ENCODE measurements at regions not wholly inside any gene's neighbourhood (a gene's known extent, or its start where the extent isn't known, plus 50 kb on each side); places are given as distances from the start of the nearest gene placed in this dataset.

GRCh38 chr5:5623397-5623796 lies 200.9 kb downstream of the ICE1 start:
- DNase-seq: no peak
- Histone ChIP-seq H3K4me1 (no peaks in the 10 kb centered on the region), H3K36me3 (no peaks in the 10 kb centered on the region), H3K27me3 (no peaks in the 10 kb centered on the region), H3K4me3 (no peak overlapping the region), H3K9me3 (no peaks in the 10 kb centered on the region), H3K27ac (no peak overlapping the region)
- TF ChIP-seq POLR2A (IDR thresholded peaks at IDR 0.05): no peak

- DNase-seq: no peak
Observed at GRCh38 chr5:5622806-5623205, 200.3 kb downstream of the ICE1 start.

DNA sequence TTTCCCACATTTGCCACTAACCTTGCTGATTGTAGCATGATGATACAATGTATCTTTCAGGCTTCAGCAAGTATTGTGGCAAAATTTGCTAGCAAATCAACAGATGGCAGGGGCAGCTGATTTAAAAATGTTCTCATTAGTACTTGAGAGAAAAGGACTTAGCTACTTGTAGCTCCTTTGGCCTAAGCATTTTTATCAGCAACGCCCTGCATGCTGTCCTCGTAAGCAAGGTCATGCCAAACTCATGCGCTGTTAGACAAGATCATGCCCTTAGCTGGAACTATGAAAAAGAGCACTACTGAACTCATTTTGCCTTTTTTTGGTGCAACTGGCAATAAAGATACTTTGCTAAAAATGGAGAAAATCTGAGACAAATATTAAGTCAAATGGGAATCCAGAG lies 197.1 kb downstream of the ICE1 start:
- Histone ChIP-seq H3K27me3 (no peaks in the 10 kb centered on the region), H3K4me3 (no peak overlapping the region), H3K36me3 (no peaks in the 10 kb centered on the region), H3K4me1 (peaks cover 0 to 6% (median 0%) of the 10 kb centered on the region in 4 donors), H3K27ac (no peak overlapping the region), H3K9me3 (no peaks in the 10 kb centered on the region)
- no peak for DNase-seq
- TF ChIP-seq POLR2A (IDR thresholded peaks at IDR 0.05): no peak
- TF ChIP-seq CTCF (IDR thresholded peaks at IDR 0.05): no peak

More at GRCh38 chr5:5622806-5623205, 200.3 kb downstream of the ICE1 start:
- Histone ChIP-seq H3K4me3 (no peak overlapping the region), H3K27me3 (no peaks in the 10 kb centered on the region), H3K9me3 (no peaks in the 10 kb centered on the region), H3K27ac (no peak overlapping the region), H3K36me3 (no peaks in the 10 kb centered on the region), H3K4me1 (no peaks in the 10 kb centered on the region)
- TF ChIP-seq POLR2A (IDR thresholded peaks at IDR 0.05) (no peak), CTCF (IDR thresholded peaks at IDR 0.05) (no peak)

DNA sequence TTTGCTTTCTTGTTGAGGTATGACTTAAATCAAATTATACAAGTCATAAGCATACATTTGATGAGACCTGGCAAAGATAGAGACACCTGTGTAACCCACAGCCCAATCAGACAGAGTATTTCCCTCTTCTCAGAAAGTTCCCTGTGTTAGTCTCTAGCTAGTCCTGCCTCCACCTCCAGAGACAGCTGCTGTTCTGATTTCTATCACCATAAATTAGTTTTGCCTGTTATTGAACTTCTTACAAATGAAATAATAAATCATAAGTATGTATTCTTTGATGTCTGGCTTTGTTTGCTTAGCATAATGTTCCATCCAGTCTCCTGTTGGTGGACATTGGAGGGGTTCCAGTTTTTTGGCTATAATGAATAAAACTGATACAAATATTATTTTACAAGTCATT lies 194.5 kb downstream of the ICE1 start:
- H3K27me3 ChIP-seq: no peaks in the 10 kb centered on the region
- no peak overlapping the region for H3K27ac ChIP-seq
- no peak for DNase-seq
- H3K9me3 ChIP-seq: no peaks in the 10 kb centered on the region
- no peaks in the 10 kb centered on the region for H3K36me3 ChIP-seq
- H3K4me3 ChIP-seq: no peak overlapping the region
- H3K4me1 ChIP-seq: peaks cover 0 to 6% (median 0%) of the 10 kb centered on the region in 4 donors
- no peak for TF ChIP-seq CTCF (IDR thresholded peaks at IDR 0.05)
- TF ChIP-seq POLR2A (IDR thresholded peaks at IDR 0.05): no peak

DNA sequence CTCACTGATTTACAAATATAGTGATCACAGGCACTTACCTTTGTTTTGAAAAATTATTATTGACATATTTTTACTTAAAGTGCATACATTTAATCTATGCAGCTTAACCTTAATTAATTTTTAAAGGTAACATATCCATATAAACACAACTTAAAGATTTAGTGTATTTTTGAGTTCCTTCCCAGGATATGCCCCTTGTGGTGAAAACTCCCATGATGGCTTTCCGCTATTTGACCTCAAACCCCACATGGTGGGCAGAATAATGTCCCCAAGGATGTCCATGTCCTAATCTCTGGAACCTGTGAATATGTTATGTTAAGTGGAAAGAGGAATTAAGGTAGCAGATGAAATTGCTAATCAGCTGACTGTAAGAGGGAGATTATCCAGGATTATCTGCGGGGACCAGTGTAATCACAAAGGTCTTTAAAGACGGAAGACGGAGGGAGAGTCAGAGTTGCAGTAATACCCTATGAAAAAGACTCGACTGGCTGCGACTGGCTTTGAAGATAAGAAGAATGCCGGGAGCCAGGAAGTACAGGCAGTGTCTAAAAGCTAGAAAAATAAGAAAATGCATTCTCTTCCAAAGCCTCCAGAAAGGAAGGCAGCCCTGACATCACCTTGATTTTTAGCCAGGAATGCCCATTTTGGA lies 193.9 kb downstream of the ICE1 start:
- Histone ChIP-seq H3K27me3 (no peaks in the 10 kb centered on the region), H3K27ac (no peak overlapping the region), H3K4me3 (no peak overlapping the region), H3K36me3 (no peaks in the 10 kb centered on the region), H3K9me3 (no peaks in the 10 kb centered on the region), H3K4me1 (peaks cover 0 to 6% (median 0%) of the 10 kb centered on the region in 4 donors)
- TF ChIP-seq CTCF (IDR thresholded peaks at IDR 0.05) (no peak), POLR2A (IDR thresholded peaks at IDR 0.05) (no peak)
- DNase-seq: no peak

GRCh38 chr5:5615569-5615968 lies 193.1 kb downstream of the ICE1 start:
- peaks cover 0 to 6% (median 0%) of the 10 kb centered on the region in 4 donors for H3K4me1 ChIP-seq
- DNase-seq: no peak
- H3K36me3 ChIP-seq: no peaks in the 10 kb centered on the region
- H3K27ac ChIP-seq: no peak overlapping the region
- TF ChIP-seq CTCF (IDR thresholded peaks at IDR 0.05) (no peak), POLR2A (IDR thresholded peaks at IDR 0.05) (no peak)
- H3K4me3 ChIP-seq: no peak overlapping the region
- no peaks in the 10 kb centered on the region for H3K27me3 ChIP-seq
- H3K9me3 ChIP-seq: no peaks in the 10 kb centered on the region

Data from Peyer's patch (tissue), 4 donors.